ENCODE measurements at regions not wholly inside any gene's neighbourhood (a gene's known extent, or its start where the extent isn't known, plus 50 kb on each side); places are given as distances from the start of the nearest gene placed in this dataset.

- Histone ChIP-seq H3K79me2 (no peaks in the 10 kb centered on the region), H3K9me3 (ENCODE audit: control insufficient read depth, low read length) (no peaks in the 10 kb centered on the region), H3K4me3 (ENCODE audit: low read depth, low read length) (no peak overlapping the region), H3K4me1 (no peaks in the 10 kb centered on the region), H3K27ac (no peak overlapping the region), H3K27me3 (ENCODE audit: control insufficient read depth, insufficient read depth, low read length) (no peaks in the 10 kb centered on the region), H3K4me2 (ENCODE audit: low read length) (no peak overlapping the region), H3K36me3 (ENCODE audit: control insufficient read depth, insufficient read depth, low read length) (no peaks in the 10 kb centered on the region), H2AFZ (no peak overlapping the region), H3K9ac (no peak overlapping the region)
- TF ChIP-seq CTCF (IDR thresholded peaks at IDR 0.05), result no peak
These were observed 66.6 kb upstream of the GDNF start for GRCh38 chr5:37906416-37906815.

GRCh38 chr5:37905230-37905629 is 65.4 kb upstream of the GDNF start:
- no peak for TF ChIP-seq CTCF (IDR thresholded peaks at IDR 0.05)
- H3K79me2 ChIP-seq, result no peaks in the 10 kb centered on the region
- no peaks in the 10 kb centered on the region for H3K4me1 ChIP-seq
- no peaks in the 10 kb centered on the region for H3K9me3 ChIP-seq (ENCODE audit: control insufficient read depth, low read length)
- no peak overlapping the region for H3K9ac ChIP-seq
- no peaks in the 10 kb centered on the region for H3K27me3 ChIP-seq (ENCODE audit: control insufficient read depth, insufficient read depth, low read length)
- H3K36me3 ChIP-seq (ENCODE audit: control insufficient read depth, insufficient read depth, low read length), result no peaks in the 10 kb centered on the region
- H3K4me3 ChIP-seq (ENCODE audit: low read depth, low read length), result no peak overlapping the region
- no peak overlapping the region for H3K4me2 ChIP-seq (ENCODE audit: low read length)
- no peak overlapping the region for H3K27ac ChIP-seq
- H2AFZ ChIP-seq, result no peak overlapping the region

- H3K4me2 ChIP-seq (ENCODE audit: low read length), result no peak overlapping the region
- H3K79me2 ChIP-seq, result no peaks in the 10 kb centered on the region
- H3K27me3 ChIP-seq (ENCODE audit: control insufficient read depth, insufficient read depth, low read length), result no peaks in the 10 kb centered on the region
- H3K9me3 ChIP-seq (ENCODE audit: control insufficient read depth, low read length), result no peaks in the 10 kb centered on the region
- H3K9ac ChIP-seq, result no peak overlapping the region
- H3K4me1 ChIP-seq, result no peaks in the 10 kb centered on the region
- no peak overlapping the region for H2AFZ ChIP-seq
- no peak for TF ChIP-seq CTCF (IDR thresholded peaks at IDR 0.05)
- H3K4me3 ChIP-seq (ENCODE audit: low read depth, low read length), result no peak overlapping the region
- no peak overlapping the region for H3K27ac ChIP-seq
- no peaks in the 10 kb centered on the region for H3K36me3 ChIP-seq (ENCODE audit: control insufficient read depth, insufficient read depth, low read length)
These were observed 62.5 kb upstream of the GDNF start for GRCh38 chr5:37902323-37902722.

GRCh38 chr5:37900692-37901091 is 60.9 kb upstream of the GDNF start:
- H3K9ac ChIP-seq, result no peak overlapping the region
- no peaks in the 10 kb centered on the region for H3K9me3 ChIP-seq (ENCODE audit: control insufficient read depth, low read length)
- TF ChIP-seq CTCF (IDR thresholded peaks at IDR 0.05), result no peak
- H3K36me3 ChIP-seq (ENCODE audit: control insufficient read depth, insufficient read depth, low read length), result no peaks in the 10 kb centered on the region
- no peaks in the 10 kb centered on the region for H3K79me2 ChIP-seq
- no peak overlapping the region for H2AFZ ChIP-seq
- no peaks in the 10 kb centered on the region for H3K27me3 ChIP-seq (ENCODE audit: control insufficient read depth, insufficient read depth, low read length)
- no peak overlapping the region for H3K4me2 ChIP-seq (ENCODE audit: low read length)
- H3K4me3 ChIP-seq (ENCODE audit: low read depth, low read length), result no peak overlapping the region
- no peak overlapping the region for H3K27ac ChIP-seq
- no peaks in the 10 kb centered on the region for H3K4me1 ChIP-seq

- TF ChIP-seq CTCF (IDR thresholded peaks at IDR 0.05), result no peak
- Histone ChIP-seq H3K27ac (no peak overlapping the region), H3K79me2 (no peaks in the 10 kb centered on the region), H3K9me3 (ENCODE audit: control insufficient read depth, low read length) (no peaks in the 10 kb centered on the region), H3K36me3 (ENCODE audit: control insufficient read depth, insufficient read depth, low read length) (no peaks in the 10 kb centered on the region), H2AFZ (no peak overlapping the region), H3K4me1 (no peaks in the 10 kb centered on the region), H3K4me3 (ENCODE audit: low read depth, low read length) (no peak overlapping the region), H3K27me3 (ENCODE audit: control insufficient read depth, insufficient read depth, low read length) (no peaks in the 10 kb centered on the region), H3K4me2 (ENCODE audit: low read length) (no peak overlapping the region), H3K9ac (no peak overlapping the region)
These were observed 59.2 kb upstream of the GDNF start for GRCh38 chr5:37899037-37899436.
